Kidney epithelial cell (primary cell): ENCODE measurements at regions not wholly inside any gene's neighbourhood (a gene's known extent, or its start where the extent isn't known, plus 50 kb on each side); places are given as distances from the start of the nearest gene placed in this dataset.
"Not testable (repeated sequence)": the region's sequence is repeated elsewhere in the genome, so short reads cannot be mapped to it uniquely, and the experiment has no call there.

Experiments
- DNase-seq: peaks from one replicate; pipeline ENCODE4 v3.0.0-alpha.2; 2010; ENCODE audit warnings: low read depth
- H3K27me3 ChIP-seq: 2 replicates; pipeline ENCODE4 v1.6.0; 2011; ENCODE audit warnings: low read length; ENCODE audit not compliant: control insufficient read depth, insufficient read depth
- H3K36me3 ChIP-seq: 2 replicates; pipeline ENCODE4 v1.5.1; 2011; ENCODE audit warnings: low read length; ENCODE audit not compliant: control insufficient read depth, insufficient read depth
- H3K4me3 ChIP-seq: 2 replicates; pipeline ENCODE4 v1.5.1; 2011; ENCODE audit warnings: low read depth, mild to moderate bottlenecking, control low read depth, low read length

- not testable (repeated sequence) for H3K27me3 ChIP-seq, H3K4me3 ChIP-seq, DNase-seq, H3K36me3 ChIP-seq
Measured at GRCh38 chr16:16448423-16448822, 69.5 kb downstream of the NPIPA7 start.

DNA sequence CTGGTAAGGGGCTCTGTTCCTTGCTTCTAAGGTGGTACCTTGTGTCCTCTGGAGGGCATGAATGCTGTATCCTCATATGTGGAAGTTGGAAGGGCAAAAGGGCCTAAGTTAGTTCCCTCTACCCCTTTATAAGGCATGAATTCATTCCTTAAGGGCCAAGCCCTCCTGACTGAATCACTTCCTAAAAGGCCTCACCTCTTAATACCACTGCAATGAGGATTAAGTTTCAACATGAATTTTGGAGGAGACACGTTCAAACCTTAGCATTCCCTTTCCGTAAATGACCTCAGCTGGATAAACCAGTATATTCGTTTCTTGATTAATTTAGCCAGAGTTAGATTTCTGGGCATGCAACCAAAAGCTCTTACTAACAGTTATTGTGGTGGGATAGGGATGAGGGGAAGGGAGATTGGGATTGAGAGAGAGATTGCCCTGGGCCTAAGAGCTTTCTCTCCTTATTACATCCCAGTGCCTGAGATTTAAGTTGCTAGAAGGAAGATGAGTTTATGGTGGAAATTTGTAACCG, 70.8 kb downstream of the NPIPA7 start:
- H3K27me3 ChIP-seq, DNase-seq: not testable (repeated sequence)

GRCh38 chr16:16451721-16452410, 72.9 kb downstream of the NPIPA7 start:
- not testable (repeated sequence) for H3K27me3 ChIP-seq, DNase-seq, H3K4me3 ChIP-seq, H3K36me3 ChIP-seq

More for the DNA sequence above, 70.8 kb downstream of the NPIPA7 start:
- H3K4me3 ChIP-seq, H3K36me3 ChIP-seq: not testable (repeated sequence)

- not testable (repeated sequence) for H3K4me3 ChIP-seq, H3K27me3 ChIP-seq, H3K36me3 ChIP-seq, DNase-seq
Measured at GRCh38 chr16:16458579-16458978, 79.6 kb downstream of the NPIPA7 start.

GRCh38 chr16:16463792-16464191, 84.9 kb downstream of the NPIPA7 start:
- H3K36me3 ChIP-seq, H3K4me3 ChIP-seq, H3K27me3 ChIP-seq, DNase-seq: not testable (repeated sequence)

- not testable (repeated sequence) for H3K27me3 ChIP-seq, DNase-seq, H3K4me3 ChIP-seq, H3K36me3 ChIP-seq
Measured at GRCh38 chr16:16488919-16489318, 110.0 kb downstream of the NPIPA7 start.

DNA sequence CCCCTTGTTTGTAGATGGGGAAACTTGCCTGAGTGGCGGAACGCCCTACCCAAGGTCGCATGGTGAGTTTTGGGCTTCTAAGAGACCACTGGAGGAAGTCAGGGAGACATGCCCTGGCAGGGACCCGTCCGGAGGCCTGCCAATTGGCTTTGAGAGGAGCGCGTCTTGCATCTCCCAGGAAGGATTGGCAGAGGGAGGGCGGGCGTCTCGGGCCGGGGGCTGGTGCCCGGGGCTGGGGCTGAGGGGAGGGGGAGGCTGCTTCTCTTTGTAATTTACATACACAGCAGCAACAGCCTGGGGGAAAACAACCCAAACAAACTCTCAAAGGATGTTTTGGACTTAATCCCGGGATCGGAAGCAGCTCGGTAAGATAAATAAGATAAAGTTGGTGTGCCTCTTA, 110.5 kb downstream of the NPIPA7 start:
- not testable (repeated sequence) for H3K36me3 ChIP-seq, H3K27me3 ChIP-seq, H3K4me3 ChIP-seq, DNase-seq

DNA sequence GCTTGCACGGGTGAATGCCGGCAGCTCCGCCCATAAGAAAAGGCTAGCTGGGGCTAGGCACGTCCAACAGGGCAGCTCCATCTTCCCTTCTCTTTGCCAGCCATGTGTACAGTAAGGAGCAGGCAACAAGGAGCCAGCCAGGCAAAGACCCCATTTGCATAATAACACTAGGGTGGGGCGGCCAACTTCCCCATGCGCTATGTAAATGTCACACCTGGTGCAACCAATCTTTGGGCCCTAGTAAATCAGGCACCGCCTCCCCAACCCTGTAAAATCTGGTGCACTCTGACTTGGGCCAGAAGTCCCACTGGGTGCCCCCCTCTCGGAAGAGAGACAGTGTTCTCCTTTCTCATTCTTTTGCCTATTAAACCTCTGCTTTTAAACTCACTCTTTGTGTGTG, 115.2 kb downstream of the NPIPA7 start:
- H3K36me3 ChIP-seq, DNase-seq, H3K4me3 ChIP-seq, H3K27me3 ChIP-seq: not testable (repeated sequence)

- not testable (repeated sequence) for H3K36me3 ChIP-seq
Measured at GRCh38 chr16:16494998-16495397, 116.1 kb downstream of the NPIPA7 start.

DNA sequence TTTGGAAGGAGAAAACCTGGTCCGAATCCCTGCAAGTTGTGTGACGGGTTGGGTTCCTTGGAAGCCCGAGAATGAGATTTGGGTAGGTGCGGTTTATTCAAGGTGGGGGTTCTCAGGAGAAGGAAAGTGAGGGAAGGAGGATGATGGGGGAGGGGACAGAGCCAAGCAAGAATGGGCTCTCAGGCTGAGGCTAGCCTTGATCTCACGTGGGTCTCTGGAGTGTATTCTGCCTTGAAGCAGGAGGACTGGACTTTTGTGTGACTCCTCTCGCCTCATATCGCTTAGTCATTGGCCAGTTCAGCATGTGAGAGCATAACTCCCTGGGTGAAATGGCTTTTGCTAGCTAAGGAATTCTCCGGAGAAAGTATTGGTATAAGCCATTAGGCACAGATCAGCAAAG, 120.9 kb downstream of the NPIPA7 start:
- DNase-seq, H3K27me3 ChIP-seq, H3K36me3 ChIP-seq, H3K4me3 ChIP-seq: not testable (repeated sequence)

More at GRCh38 chr16:16494998-16495397, 116.1 kb downstream of the NPIPA7 start:
- not testable (repeated sequence) for H3K4me3 ChIP-seq, DNase-seq, H3K27me3 ChIP-seq

GRCh38 chr16:16507041-16507440, 128.1 kb downstream of the NPIPA7 start:
- H3K4me3 ChIP-seq, DNase-seq: not testable (repeated sequence)

GRCh38 chr16:16508344-16508743, 129.4 kb downstream of the NPIPA7 start:
- not testable (repeated sequence) for H3K4me3 ChIP-seq, H3K36me3 ChIP-seq, H3K27me3 ChIP-seq, DNase-seq

More at GRCh38 chr16:16507041-16507440, 128.1 kb downstream of the NPIPA7 start:
- H3K36me3 ChIP-seq, H3K27me3 ChIP-seq: not testable (repeated sequence)

DNA sequence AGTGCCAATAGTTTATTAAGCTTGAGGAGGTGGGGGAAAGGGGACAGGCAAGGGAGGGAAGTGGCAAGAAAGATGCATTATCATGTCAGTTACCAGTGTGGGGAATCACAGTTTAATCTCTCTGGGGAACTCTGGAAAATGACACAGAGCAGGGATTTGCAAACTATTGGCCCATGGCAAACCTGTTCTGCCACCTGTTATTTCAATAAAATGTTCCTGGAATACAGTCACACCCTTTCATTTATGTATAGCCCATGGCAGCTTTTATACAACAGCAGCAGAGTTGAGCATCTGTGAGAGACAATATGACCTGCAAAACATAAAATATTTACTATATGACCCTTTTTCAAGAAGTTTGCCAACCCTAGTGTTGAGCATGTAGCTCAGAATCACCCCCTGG, 140.5 kb downstream of the NPIPA7 start:
- H3K36me3 ChIP-seq, H3K4me3 ChIP-seq, DNase-seq, H3K27me3 ChIP-seq: not testable (repeated sequence)

DNA sequence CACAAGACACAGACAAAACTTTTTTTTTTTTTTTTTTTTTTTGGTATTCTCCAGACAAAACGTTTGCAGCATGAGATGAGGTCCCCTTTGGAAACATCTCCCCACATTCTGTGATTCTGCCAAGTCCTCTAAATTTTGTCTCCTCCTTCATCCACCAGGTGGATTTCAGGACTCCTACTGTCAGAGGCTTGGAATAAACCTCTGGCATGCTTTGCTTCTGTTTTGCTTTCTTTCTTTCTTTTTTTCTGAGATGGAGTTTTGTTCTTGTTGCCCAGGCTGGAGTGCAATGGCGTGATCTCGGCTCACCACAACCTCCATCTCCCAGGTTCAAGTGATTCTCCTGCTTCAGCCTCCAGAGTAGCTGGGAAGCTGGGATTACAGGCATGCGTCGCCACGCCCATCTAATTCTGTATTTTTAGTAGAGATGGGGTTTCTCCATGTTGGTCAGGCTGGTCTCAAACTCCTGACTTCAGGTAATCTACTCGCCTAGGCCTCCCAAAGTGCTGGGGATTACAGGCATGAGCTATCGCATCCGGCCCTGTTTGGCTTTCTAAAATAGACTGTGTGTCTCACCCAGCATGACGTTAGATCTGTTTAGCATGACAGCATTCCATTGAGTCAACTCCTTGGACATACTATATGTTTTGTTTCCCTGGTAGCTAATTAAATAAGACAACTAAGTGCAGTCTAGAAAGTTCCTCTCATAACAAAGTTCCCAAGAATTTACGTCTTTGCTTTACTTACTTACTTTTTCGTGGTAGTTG, 142.5 kb downstream of the NPIPA7 start:
- H3K4me3 ChIP-seq, H3K27me3 ChIP-seq, H3K36me3 ChIP-seq, DNase-seq: not testable (repeated sequence)

DNA sequence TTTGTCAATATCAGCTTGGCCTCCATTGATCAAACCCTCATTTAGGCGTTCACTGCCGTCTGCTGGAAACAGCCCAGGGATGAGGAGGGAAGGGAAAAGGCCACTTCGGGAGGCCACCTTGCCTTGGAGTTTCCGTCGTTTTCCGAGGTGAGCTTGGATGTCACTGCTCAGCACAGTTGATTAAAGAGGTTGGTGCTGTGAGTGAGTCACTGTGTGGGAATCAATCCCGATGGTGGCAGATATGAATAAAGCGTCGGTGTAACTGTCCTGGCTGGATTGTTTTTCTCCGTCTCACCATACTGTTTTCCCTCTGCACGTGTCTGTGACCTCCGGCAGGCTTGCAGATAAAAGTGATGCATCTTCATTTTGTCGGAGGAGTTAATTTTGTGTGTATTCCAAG, 148.1 kb downstream of the NPIPA7 start:
- H3K36me3 ChIP-seq, H3K27me3 ChIP-seq, H3K4me3 ChIP-seq, DNase-seq: not testable (repeated sequence)
